ENCODE measurements at regions not wholly inside any gene's neighbourhood (a gene's known extent, or its start where the extent isn't known, plus 50 kb on each side); places are given as distances from the start of the nearest gene placed in this dataset.
"Not testable (repeated sequence)": the region's sequence is repeated elsewhere in the genome, so short reads cannot be mapped to it uniquely, and the experiment has no call there.

DNA sequence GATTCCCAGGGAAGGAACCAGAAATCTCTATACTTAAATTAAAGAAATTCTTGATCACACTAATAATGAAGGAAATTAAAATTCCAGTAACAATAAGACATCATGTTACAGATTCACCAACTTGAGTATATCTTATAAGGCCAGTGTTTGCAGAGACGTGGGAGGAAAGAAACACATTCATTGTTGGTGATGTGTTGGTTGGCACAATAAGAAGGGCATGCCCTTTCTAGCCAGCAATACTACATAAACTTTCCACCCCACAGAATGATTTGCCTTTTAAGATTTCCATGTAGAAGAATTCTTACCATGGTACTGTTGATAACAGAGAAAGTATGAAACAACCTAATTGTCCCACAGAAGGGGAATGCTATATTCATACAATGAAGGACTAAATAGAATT lies 581.5 kb downstream of the STIM2 start:
- H3K79me2 ChIP-seq (ENCODE audit: insufficient read depth, low read length), result no peaks in the 10 kb centered on the region
- H3K27ac ChIP-seq (ENCODE audit: low read depth, low read length), result no peak overlapping the region
- H3K27me3 ChIP-seq (ENCODE audit: insufficient read depth, low read length), result no peaks in the 10 kb centered on the region
- H4K20me1 ChIP-seq (ENCODE audit: insufficient read depth, low read length), result no peaks in the 10 kb centered on the region
- no peaks in the 10 kb centered on the region for H3K36me3 ChIP-seq (ENCODE audit: insufficient read depth, low read length)
- no peaks in the 10 kb centered on the region for H3K9me3 ChIP-seq (ENCODE audit: low read depth, low read length)
- TF ChIP-seq, protein P1, sequence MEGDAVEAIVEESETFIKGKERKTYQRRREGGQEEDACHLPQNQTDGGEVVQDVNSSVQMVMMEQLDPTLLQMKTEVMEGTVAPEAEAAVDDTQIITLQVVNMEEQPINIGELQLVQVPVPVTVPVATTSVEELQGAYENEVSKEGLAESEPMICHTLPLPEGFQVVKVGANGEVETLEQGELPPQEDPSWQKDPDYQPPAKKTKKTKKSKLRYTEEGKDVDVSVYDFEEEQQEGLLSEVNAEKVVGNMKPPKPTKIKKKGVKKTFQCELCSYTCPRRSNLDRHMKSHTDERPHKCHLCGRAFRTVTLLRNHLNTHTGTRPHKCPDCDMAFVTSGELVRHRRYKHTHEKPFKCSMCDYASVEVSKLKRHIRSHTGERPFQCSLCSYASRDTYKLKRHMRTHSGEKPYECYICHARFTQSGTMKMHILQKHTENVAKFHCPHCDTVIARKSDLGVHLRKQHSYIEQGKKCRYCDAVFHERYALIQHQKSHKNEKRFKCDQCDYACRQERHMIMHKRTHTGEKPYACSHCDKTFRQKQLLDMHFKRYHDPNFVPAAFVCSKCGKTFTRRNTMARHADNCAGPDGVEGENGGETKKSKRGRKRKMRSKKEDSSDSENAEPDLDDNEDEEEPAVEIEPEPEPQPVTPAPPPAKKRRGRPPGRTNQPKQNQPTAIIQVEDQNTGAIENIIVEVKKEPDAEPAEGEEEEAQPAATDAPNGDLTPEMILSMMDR (IDR thresholded peaks at IDR 0.05; ENCODE audit: extremely low read depth, low read depth, low read length), result no peak
- no peak overlapping the region for H2AFZ ChIP-seq (ENCODE audit: low read length)
- DNase-seq (ENCODE audit: insufficient read length, low spot score, missing footprints), result no peak
- H3K4me1 ChIP-seq (ENCODE audit: insufficient read depth, low read length), result no peaks in the 10 kb centered on the region
- no peak overlapping the region for H3K4me3 ChIP-seq (ENCODE audit: insufficient read depth, low read length)
- H3K4me2 ChIP-seq (ENCODE audit: insufficient read depth, low read length), result no peak overlapping the region

DNA sequence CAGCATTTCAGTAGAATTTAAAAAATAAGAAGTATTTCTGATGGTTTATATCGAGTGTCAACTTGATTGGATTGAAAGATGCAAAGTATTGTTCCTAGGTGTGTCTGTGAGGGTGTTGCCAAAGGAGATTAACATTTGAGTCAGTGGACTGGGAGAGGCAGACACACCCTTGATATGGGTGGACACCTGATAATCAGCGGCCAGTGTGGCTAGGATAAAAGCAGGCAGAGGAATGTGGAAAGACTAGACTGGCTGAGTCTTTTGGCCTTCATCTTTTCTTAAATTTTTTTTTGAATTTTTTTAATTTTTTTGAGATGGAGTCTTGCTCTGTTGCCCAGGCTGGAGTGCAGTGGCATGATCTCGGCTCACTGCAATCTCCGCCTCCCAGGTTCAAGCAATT lies 582.0 kb downstream of the STIM2 start:
- not testable (repeated sequence) for H3K9me3 ChIP-seq (ENCODE audit: low read depth, low read length); H3K4me1 ChIP-seq (ENCODE audit: insufficient read depth, low read length); H3K27me3 ChIP-seq (ENCODE audit: insufficient read depth, low read length); H2AFZ ChIP-seq (ENCODE audit: low read length); H3K4me3 ChIP-seq (ENCODE audit: insufficient read depth, low read length); H3K79me2 ChIP-seq (ENCODE audit: insufficient read depth, low read length); H4K20me1 ChIP-seq (ENCODE audit: insufficient read depth, low read length); H3K27ac ChIP-seq (ENCODE audit: low read depth, low read length); H3K4me2 ChIP-seq (ENCODE audit: insufficient read depth, low read length); DNase-seq (ENCODE audit: insufficient read length, low spot score, missing footprints); H3K36me3 ChIP-seq (ENCODE audit: insufficient read depth, low read length)

- Histone ChIP-seq H4K20me1 (ENCODE audit: insufficient read depth, low read length) (no peaks in the 10 kb centered on the region), H3K4me3 (ENCODE audit: insufficient read depth, low read length) (no peak overlapping the region), H3K4me1 (ENCODE audit: insufficient read depth, low read length) (no peaks in the 10 kb centered on the region), H3K79me2 (ENCODE audit: insufficient read depth, low read length) (no peaks in the 10 kb centered on the region), H3K9me3 (ENCODE audit: low read depth, low read length) (no peaks in the 10 kb centered on the region), H3K4me2 (ENCODE audit: insufficient read depth, low read length) (no peak overlapping the region), H2AFZ (ENCODE audit: low read length) (no peak overlapping the region), H3K27me3 (ENCODE audit: insufficient read depth, low read length) (no peaks in the 10 kb centered on the region), H3K36me3 (ENCODE audit: insufficient read depth, low read length) (no peaks in the 10 kb centered on the region), H3K27ac (ENCODE audit: low read depth, low read length) (no peak overlapping the region)
- DNase-seq (ENCODE audit: insufficient read length, low spot score, missing footprints), result no peak
- TF ChIP-seq, protein P1 (IDR thresholded peaks at IDR 0.05; ENCODE audit: extremely low read depth, low read depth, low read length), result no peak
Measured at GRCh38 chr4:27463816-27464215, 603.2 kb downstream of the STIM2 start.

- no peak for DNase-seq (ENCODE audit: insufficient read length, low spot score, missing footprints)
- no peaks in the 10 kb centered on the region for H4K20me1 ChIP-seq (ENCODE audit: insufficient read depth, low read length)
- no peaks in the 10 kb centered on the region for H3K4me1 ChIP-seq (ENCODE audit: insufficient read depth, low read length)
- H2AFZ ChIP-seq (ENCODE audit: low read length), result no peak overlapping the region
- H3K9me3 ChIP-seq (ENCODE audit: low read depth, low read length), result no peaks in the 10 kb centered on the region
- no peaks in the 10 kb centered on the region for H3K79me2 ChIP-seq (ENCODE audit: insufficient read depth, low read length)
- H3K4me3 ChIP-seq (ENCODE audit: insufficient read depth, low read length), result no peak overlapping the region
- no peaks in the 10 kb centered on the region for H3K27me3 ChIP-seq (ENCODE audit: insufficient read depth, low read length)
- no peaks in the 10 kb centered on the region for H3K36me3 ChIP-seq (ENCODE audit: insufficient read depth, low read length)
- TF ChIP-seq, protein P1 (IDR thresholded peaks at IDR 0.05; ENCODE audit: extremely low read depth, low read depth, low read length), result no peak
- no peak overlapping the region for H3K4me2 ChIP-seq (ENCODE audit: insufficient read depth, low read length)
- no peak overlapping the region for H3K27ac ChIP-seq (ENCODE audit: low read depth, low read length)
Measured at GRCh38 chr4:27467351-27467750, 606.7 kb downstream of the STIM2 start.

GRCh38 chr4:27472364-27472763 lies 611.7 kb downstream of the STIM2 start:
- H3K4me3 ChIP-seq (ENCODE audit: insufficient read depth, low read length), result no peak overlapping the region
- TF ChIP-seq, protein P1 (IDR thresholded peaks at IDR 0.05; ENCODE audit: extremely low read depth, low read depth, low read length), result no peak

More at GRCh38 chr4:27472364-27472763, 611.7 kb downstream of the STIM2 start:
- H2AFZ ChIP-seq (ENCODE audit: low read length), result no peak overlapping the region
- no peaks in the 10 kb centered on the region for H3K9me3 ChIP-seq (ENCODE audit: low read depth, low read length)
- H3K79me2 ChIP-seq (ENCODE audit: insufficient read depth, low read length), result no peaks in the 10 kb centered on the region
- no peak overlapping the region for H3K4me2 ChIP-seq (ENCODE audit: insufficient read depth, low read length)
- H3K27me3 ChIP-seq (ENCODE audit: insufficient read depth, low read length), result no peaks in the 10 kb centered on the region
- H3K4me1 ChIP-seq (ENCODE audit: insufficient read depth, low read length), result no peaks in the 10 kb centered on the region
- no peaks in the 10 kb centered on the region for H4K20me1 ChIP-seq (ENCODE audit: insufficient read depth, low read length)
- H3K36me3 ChIP-seq (ENCODE audit: insufficient read depth, low read length), result no peaks in the 10 kb centered on the region
- H3K27ac ChIP-seq (ENCODE audit: low read depth, low read length), result no peak overlapping the region
- no peak for DNase-seq (ENCODE audit: insufficient read length, low spot score, missing footprints)
